Hippocampal formation (tissue), 2 donors: ENCODE measurements at regions not wholly inside any gene's neighbourhood (a gene's known extent, or its start where the extent isn't known, plus 50 kb on each side); places are given as distances from the start of the nearest gene placed in this dataset.

Experiments
- DNase-seq, 2 donors: peaks; one replicate each; lab custom pipeline; 2025; lab: John Stamatoyannopoulos, UW

GRCh38 chr9:87446527-87446926 lies 51.1 kb upstream of the DAPK1 start:
- no peak for DNase-seq

- no peak for DNase-seq
These were observed 49.9 kb upstream of the DAPK1 start for GRCh38 chr9:87447547-87448432.
